ENCODE measurements at regions not wholly inside any gene's neighbourhood (a gene's known extent, or its start where the extent isn't known, plus 50 kb on each side); places are given as distances from the start of the nearest gene placed in this dataset.

- H3F3A ChIP-seq (ENCODE audit: low read depth) = no peaks in the 10 kb centered on the region
- H2AFZ ChIP-seq (replicated peaks) = no peak overlapping the region
- H3K4me3 ChIP-seq = no peak overlapping the region
- H3K36me3 ChIP-seq = no peaks in the 10 kb centered on the region
- no peaks in the 10 kb centered on the region for H3K9me3 ChIP-seq (ENCODE audit: low read depth)
- Mint-ChIP-seq H3K9me3 (no peaks in the 10 kb centered on the region), H3K4me3 (no peak overlapping the region), H3K27ac (no peak overlapping the region), H3K36me3 (no peaks in the 10 kb centered on the region), H3K4me1 (peaks cover 9% of the 10 kb centered on the region), H3K27me3 (ENCODE audit: insufficient read depth, low read depth) (peaks cover 2% of the 10 kb centered on the region)
- no peak overlapping the region for H3K4me2 ChIP-seq
- H4K20me1 ChIP-seq (ENCODE audit: low read depth) = no peaks in the 10 kb centered on the region
- no peak for DNase-seq (ENCODE audit: low spot score)
- H3K79me2 ChIP-seq (ENCODE audit: low read depth) = no peaks in the 10 kb centered on the region
- no peak for TF ChIP-seq EZH2 (IDR thresholded peaks at IDR 0.05)
- no peak for TF ChIP-seq CTCF (IDR thresholded peaks at IDR 0.05)
- no peak for TF ChIP-seq EZH2phosphoT487 (IDR thresholded peaks at IDR 0.05)
- no peaks in the 10 kb centered on the region for H3K4me1 ChIP-seq
- no peak overlapping the region for H3K9ac ChIP-seq
- H3K27me3 ChIP-seq = no peaks in the 10 kb centered on the region
- no peak overlapping the region for H3K27ac ChIP-seq
Observed at GRCh38 chr14:37972941-37973887, 234.5 kb upstream of the SSTR1 start.

- peaks cover 2% of the 10 kb centered on the region for H3K27me3 Mint-ChIP-seq (ENCODE audit: insufficient read depth, low read depth)
Observed at GRCh38 chr14:37974421-37974820, 233.3 kb upstream of the SSTR1 start.

GRCh38 chr14:37977481-37977880, 230.2 kb upstream of the SSTR1 start:
- H3K36me3 Mint-ChIP-seq = no peaks in the 10 kb centered on the region
- H3F3A ChIP-seq (ENCODE audit: low read depth) = no peaks in the 10 kb centered on the region
- no peak overlapping the region for H2AFZ ChIP-seq (replicated peaks)
- H3K27ac ChIP-seq = no peak overlapping the region
- peaks cover 9% of the 10 kb centered on the region for H3K4me1 Mint-ChIP-seq
- no peak overlapping the region for H3K4me3 ChIP-seq
- H3K9me3 ChIP-seq (ENCODE audit: low read depth) = peaks cover 3% of the 10 kb centered on the region
- H3K27ac Mint-ChIP-seq = no peak overlapping the region
- H3K27me3 Mint-ChIP-seq (ENCODE audit: insufficient read depth, low read depth) = peaks cover 2% of the 10 kb centered on the region
- no peak overlapping the region for H3K4me3 Mint-ChIP-seq
- H3K9ac ChIP-seq = no peak overlapping the region
- no peak for DNase-seq (ENCODE audit: low spot score)
- no peaks in the 10 kb centered on the region for H3K27me3 ChIP-seq
- no peaks in the 10 kb centered on the region for H3K79me2 ChIP-seq (ENCODE audit: low read depth)
- no peaks in the 10 kb centered on the region for H4K20me1 ChIP-seq (ENCODE audit: low read depth)
- TF ChIP-seq CTCF (IDR thresholded peaks at IDR 0.05) (no peak), EZH2 (IDR thresholded peaks at IDR 0.05) (no peak), EZH2phosphoT487 (IDR thresholded peaks at IDR 0.05) (no peak)
- H3K36me3 ChIP-seq = no peaks in the 10 kb centered on the region
- peaks cover 12% of the 10 kb centered on the region for H3K9me3 Mint-ChIP-seq
- H3K4me2 ChIP-seq = no peak overlapping the region
- H3K4me1 ChIP-seq = no peaks in the 10 kb centered on the region

More at GRCh38 chr14:37974421-37974820, 233.3 kb upstream of the SSTR1 start:
- no peak overlapping the region for H3K27ac Mint-ChIP-seq
- no peak overlapping the region for H3K4me3 Mint-ChIP-seq
- Histone ChIP-seq H2AFZ (replicated peaks) (no peak overlapping the region), H3K4me3 (no peak overlapping the region), H3K4me1 (no peaks in the 10 kb centered on the region), H3K9ac (no peak overlapping the region), H3K4me2 (no peak overlapping the region), H3F3A (ENCODE audit: low read depth) (no peaks in the 10 kb centered on the region), H3K9me3 (ENCODE audit: low read depth) (no peaks in the 10 kb centered on the region), H3K27me3 (no peaks in the 10 kb centered on the region), H3K27ac (no peak overlapping the region), H3K36me3 (no peaks in the 10 kb centered on the region), H3K79me2 (ENCODE audit: low read depth) (no peaks in the 10 kb centered on the region), H4K20me1 (ENCODE audit: low read depth) (no peaks in the 10 kb centered on the region)
- no peaks in the 10 kb centered on the region for H3K9me3 Mint-ChIP-seq
- no peak for DNase-seq (ENCODE audit: low spot score)
- TF ChIP-seq EZH2phosphoT487 (IDR thresholded peaks at IDR 0.05) = no peak
- no peak for TF ChIP-seq EZH2 (IDR thresholded peaks at IDR 0.05)
- no peak for TF ChIP-seq CTCF (IDR thresholded peaks at IDR 0.05)
- H3K36me3 Mint-ChIP-seq = no peaks in the 10 kb centered on the region
- peaks cover 9% of the 10 kb centered on the region for H3K4me1 Mint-ChIP-seq
